ENCODE measurements at regions not wholly inside any gene's neighbourhood (a gene's known extent, or its start where the extent isn't known, plus 50 kb on each side); places are given as distances from the start of the nearest gene placed in this dataset.

DNA sequence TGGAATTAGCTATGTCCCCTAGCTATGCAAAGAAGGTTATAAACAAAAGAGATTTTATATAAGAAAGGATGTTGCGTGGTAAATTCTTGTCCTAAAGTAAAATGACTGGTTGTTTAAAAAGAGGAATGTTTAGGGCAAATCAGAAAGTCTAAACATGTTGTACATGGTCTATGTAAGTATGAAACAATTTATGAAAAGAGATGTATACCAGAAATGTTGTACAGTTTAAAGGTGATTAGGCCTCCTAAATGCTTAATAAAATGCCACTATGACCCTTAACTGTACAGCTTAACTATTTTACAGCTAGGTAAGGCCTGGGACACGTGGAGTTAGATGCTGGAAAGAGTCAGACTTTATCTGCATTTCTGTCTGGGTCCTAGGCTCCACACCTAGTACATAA lies 775.9 kb upstream of the KLHL1 start:
- TF ChIP-seq, protein P1, sequence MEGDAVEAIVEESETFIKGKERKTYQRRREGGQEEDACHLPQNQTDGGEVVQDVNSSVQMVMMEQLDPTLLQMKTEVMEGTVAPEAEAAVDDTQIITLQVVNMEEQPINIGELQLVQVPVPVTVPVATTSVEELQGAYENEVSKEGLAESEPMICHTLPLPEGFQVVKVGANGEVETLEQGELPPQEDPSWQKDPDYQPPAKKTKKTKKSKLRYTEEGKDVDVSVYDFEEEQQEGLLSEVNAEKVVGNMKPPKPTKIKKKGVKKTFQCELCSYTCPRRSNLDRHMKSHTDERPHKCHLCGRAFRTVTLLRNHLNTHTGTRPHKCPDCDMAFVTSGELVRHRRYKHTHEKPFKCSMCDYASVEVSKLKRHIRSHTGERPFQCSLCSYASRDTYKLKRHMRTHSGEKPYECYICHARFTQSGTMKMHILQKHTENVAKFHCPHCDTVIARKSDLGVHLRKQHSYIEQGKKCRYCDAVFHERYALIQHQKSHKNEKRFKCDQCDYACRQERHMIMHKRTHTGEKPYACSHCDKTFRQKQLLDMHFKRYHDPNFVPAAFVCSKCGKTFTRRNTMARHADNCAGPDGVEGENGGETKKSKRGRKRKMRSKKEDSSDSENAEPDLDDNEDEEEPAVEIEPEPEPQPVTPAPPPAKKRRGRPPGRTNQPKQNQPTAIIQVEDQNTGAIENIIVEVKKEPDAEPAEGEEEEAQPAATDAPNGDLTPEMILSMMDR (IDR thresholded peaks at IDR 0.05; ENCODE audit: poor library complexity, severe bottlenecking), result no peak
- TF ChIP-seq POLR2AphosphoS5 (IDR thresholded peaks at IDR 0.05), result no peak
- TF ChIP-seq EZH2 (IDR thresholded peaks at IDR 0.05; ENCODE audit: borderline replicate concordance, insufficient read depth, low read length, poor library complexity, severe bottlenecking), result no peak
- no peak for TF ChIP-seq SMC3 (conservative IDR thresholded peaks at IDR 0.05; ENCODE audit: poor library complexity)
- no peak for TF ChIP-seq EP300 (conservative IDR thresholded peaks at IDR 0.05; ENCODE audit: poor library complexity, severe bottlenecking)
- TF ChIP-seq, protein P2, sequence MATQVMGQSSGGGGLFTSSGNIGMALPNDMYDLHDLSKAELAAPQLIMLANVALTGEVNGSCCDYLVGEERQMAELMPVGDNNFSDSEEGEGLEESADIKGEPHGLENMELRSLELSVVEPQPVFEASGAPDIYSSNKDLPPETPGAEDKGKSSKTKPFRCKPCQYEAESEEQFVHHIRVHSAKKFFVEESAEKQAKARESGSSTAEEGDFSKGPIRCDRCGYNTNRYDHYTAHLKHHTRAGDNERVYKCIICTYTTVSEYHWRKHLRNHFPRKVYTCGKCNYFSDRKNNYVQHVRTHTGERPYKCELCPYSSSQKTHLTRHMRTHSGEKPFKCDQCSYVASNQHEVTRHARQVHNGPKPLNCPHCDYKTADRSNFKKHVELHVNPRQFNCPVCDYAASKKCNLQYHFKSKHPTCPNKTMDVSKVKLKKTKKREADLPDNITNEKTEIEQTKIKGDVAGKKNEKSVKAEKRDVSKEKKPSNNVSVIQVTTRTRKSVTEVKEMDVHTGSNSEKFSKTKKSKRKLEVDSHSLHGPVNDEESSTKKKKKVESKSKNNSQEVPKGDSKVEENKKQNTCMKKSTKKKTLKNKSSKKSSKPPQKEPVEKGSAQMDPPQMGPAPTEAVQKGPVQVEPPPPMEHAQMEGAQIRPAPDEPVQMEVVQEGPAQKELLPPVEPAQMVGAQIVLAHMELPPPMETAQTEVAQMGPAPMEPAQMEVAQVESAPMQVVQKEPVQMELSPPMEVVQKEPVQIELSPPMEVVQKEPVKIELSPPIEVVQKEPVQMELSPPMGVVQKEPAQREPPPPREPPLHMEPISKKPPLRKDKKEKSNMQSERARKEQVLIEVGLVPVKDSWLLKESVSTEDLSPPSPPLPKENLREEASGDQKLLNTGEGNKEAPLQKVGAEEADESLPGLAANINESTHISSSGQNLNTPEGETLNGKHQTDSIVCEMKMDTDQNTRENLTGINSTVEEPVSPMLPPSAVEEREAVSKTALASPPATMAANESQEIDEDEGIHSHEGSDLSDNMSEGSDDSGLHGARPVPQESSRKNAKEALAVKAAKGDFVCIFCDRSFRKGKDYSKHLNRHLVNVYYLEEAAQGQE (IDR thresholded peaks at IDR 0.05; ENCODE audit: borderline replicate concordance), result no peak
- no peak for TF ChIP-seq RAD21 (conservative IDR thresholded peaks at IDR 0.05)

Data from neural cell (in vitro differentiated cells).